Rectal smooth muscle tissue (tissue), 1 donor: ENCODE measurements at regions not wholly inside any gene's neighbourhood (a gene's known extent, or its start where the extent isn't known, plus 50 kb on each side); places are given as distances from the start of the nearest gene placed in this dataset.

Experiments used
- H3K27ac ChIP-seq: one replicate; pipeline ENCODE4 v1.7.0; 2013; ENCODE audit warnings: low read depth, low read length, inconsistent platforms
- H3K27me3 ChIP-seq: one replicate; pipeline ENCODE4 v1.7.0; 2013; ENCODE audit warnings: low read length; ENCODE audit not compliant: control insufficient read depth, insufficient read depth
- H3K36me3 ChIP-seq: one replicate; pipeline ENCODE4 v1.7.0; 2013; ENCODE audit warnings: low read length; ENCODE audit not compliant: control insufficient read depth, insufficient read depth
- H3K4me1 ChIP-seq: one replicate; pipeline ENCODE4 v1.7.0; 2013; ENCODE audit warnings: low read length; ENCODE audit not compliant: control insufficient read depth, insufficient read depth
- H3K4me3 ChIP-seq: one replicate; pipeline ENCODE4 v1.7.0; 2013; ENCODE audit warnings: low read length
- H3K9ac ChIP-seq: one replicate; pipeline ENCODE4 v1.7.0; 2013; ENCODE audit warnings: low read length

GRCh38 chr6:1153696-1154245 is 158.1 kb upstream of the FOXQ1 start:
- Histone ChIP-seq H3K9ac (no peak overlapping the region), H3K36me3 (no peaks in the 10 kb centered on the region), H3K4me3 (no peak overlapping the region), H3K27me3 (no peaks in the 10 kb centered on the region), H3K4me1 (no peaks in the 10 kb centered on the region), H3K27ac (no peak overlapping the region)

- H3K36me3 ChIP-seq = no peaks in the 10 kb centered on the region
- no peak overlapping the region for H3K27ac ChIP-seq
- no peaks in the 10 kb centered on the region for H3K4me1 ChIP-seq
- H3K27me3 ChIP-seq = no peaks in the 10 kb centered on the region
- no peak overlapping the region for H3K9ac ChIP-seq
- H3K4me3 ChIP-seq = no peak overlapping the region
These were observed 165.4 kb upstream of the FOXQ1 start for GRCh38 chr6:1146500-1146899.

GRCh38 chr6:1145768-1146218 is 166.1 kb upstream of the FOXQ1 start:
- Histone ChIP-seq H3K9ac (no peak overlapping the region), H3K4me3 (no peak overlapping the region), H3K4me1 (no peaks in the 10 kb centered on the region), H3K27me3 (no peaks in the 10 kb centered on the region), H3K36me3 (no peaks in the 10 kb centered on the region), H3K27ac (no peak overlapping the region)

GRCh38 chr6:1144842-1145767 is 166.8 kb upstream of the FOXQ1 start:
- H3K4me1 ChIP-seq = no peaks in the 10 kb centered on the region
- no peaks in the 10 kb centered on the region for H3K36me3 ChIP-seq
- H3K27me3 ChIP-seq = no peaks in the 10 kb centered on the region
- H3K27ac ChIP-seq = no peak overlapping the region
- H3K4me3 ChIP-seq = no peak overlapping the region
- H3K9ac ChIP-seq = no peak overlapping the region

GRCh38 chr6:1143655-1144054 is 168.2 kb upstream of the FOXQ1 start:
- H3K4me1 ChIP-seq = no peaks in the 10 kb centered on the region
- no peak overlapping the region for H3K27ac ChIP-seq
- H3K4me3 ChIP-seq = no peak overlapping the region
- no peaks in the 10 kb centered on the region for H3K27me3 ChIP-seq
- H3K9ac ChIP-seq = no peak overlapping the region
- no peaks in the 10 kb centered on the region for H3K36me3 ChIP-seq

GRCh38 chr6:1139155-1139890 is 172.6 kb upstream of the FOXQ1 start:
- no peak overlapping the region for H3K4me3 ChIP-seq
- H3K4me1 ChIP-seq = no peaks in the 10 kb centered on the region
- no peak overlapping the region for H3K27ac ChIP-seq
- H3K27me3 ChIP-seq = no peaks in the 10 kb centered on the region
- no peaks in the 10 kb centered on the region for H3K36me3 ChIP-seq
- no peak overlapping the region for H3K9ac ChIP-seq

- Histone ChIP-seq H3K27me3 (no peaks in the 10 kb centered on the region), H3K9ac (no peak overlapping the region), H3K4me1 (no peaks in the 10 kb centered on the region), H3K27ac (no peak overlapping the region), H3K36me3 (no peaks in the 10 kb centered on the region), H3K4me3 (no peak overlapping the region)
These were observed 174.0 kb upstream of the FOXQ1 start for GRCh38 chr6:1137849-1138248.

- H3K27ac ChIP-seq = no peak overlapping the region
- no peaks in the 10 kb centered on the region for H3K27me3 ChIP-seq
- H3K36me3 ChIP-seq = no peaks in the 10 kb centered on the region
- no peak overlapping the region for H3K9ac ChIP-seq
- no peak overlapping the region for H3K4me3 ChIP-seq
- H3K4me1 ChIP-seq = no peaks in the 10 kb centered on the region
These were observed 175.1 kb upstream of the FOXQ1 start for GRCh38 chr6:1136827-1137226.

- Histone ChIP-seq H3K4me1 (no peaks in the 10 kb centered on the region), H3K9ac (no peak overlapping the region), H3K36me3 (no peaks in the 10 kb centered on the region), H3K27ac (no peak overlapping the region), H3K4me3 (no peak overlapping the region), H3K27me3 (no peaks in the 10 kb centered on the region)
These were observed 175.5 kb upstream of the FOXQ1 start for GRCh38 chr6:1136415-1136774.

- Histone ChIP-seq H3K4me3 (no peak overlapping the region), H3K27me3 (no peaks in the 10 kb centered on the region), H3K36me3 (no peaks in the 10 kb centered on the region), H3K9ac (no peak overlapping the region), H3K27ac (no peak overlapping the region), H3K4me1 (no peaks in the 10 kb centered on the region)
These were observed 176.0 kb upstream of the FOXQ1 start for GRCh38 chr6:1135726-1136414.

GRCh38 chr6:1131285-1132079 is 180.4 kb upstream of the FOXQ1 start:
- Histone ChIP-seq H3K9ac (no peak overlapping the region), H3K36me3 (no peaks in the 10 kb centered on the region), H3K4me3 (no peak overlapping the region), H3K27ac (no peak overlapping the region), H3K27me3 (no peaks in the 10 kb centered on the region), H3K4me1 (no peaks in the 10 kb centered on the region)
